GM12874 (cell line): ENCODE measurements at regions not wholly inside any gene's neighbourhood (a gene's known extent, or its start where the extent isn't known, plus 50 kb on each side); places are given as distances from the start of the nearest gene placed in this dataset.

Experiments used
- CTCF ChIP-seq: IDR thresholded peaks from 2 replicates; pipeline ENCODE4 v1.5.1; 2011; ENCODE audit warnings: low read depth, mild to moderate bottlenecking, control low read depth, low read length, moderate library complexity; ENCODE audit not compliant: insufficient read depth

- TF ChIP-seq CTCF = no peak
Measured at GRCh38 chr12:77299910-77300669, 234.7 kb upstream of the E2F7 start.

- no peak for TF ChIP-seq CTCF
Measured at GRCh38 chr12:77299001-77299400, 233.6 kb upstream of the E2F7 start.

GRCh38 chr12:77294016-77294415, 228.6 kb upstream of the E2F7 start:
- no peak for TF ChIP-seq CTCF

GRCh38 chr12:77274926-77275325, 209.6 kb upstream of the E2F7 start:
- no peak for TF ChIP-seq CTCF

GRCh38 chr12:77273898-77274297, 208.5 kb upstream of the E2F7 start:
- no peak for TF ChIP-seq CTCF

GRCh38 chr12:77256956-77257355, 191.6 kb upstream of the E2F7 start:
- no peak for TF ChIP-seq CTCF

- no peak for TF ChIP-seq CTCF
Measured at GRCh38 chr12:77253321-77253720, 188.0 kb upstream of the E2F7 start.
